ENCODE measurements at regions not wholly inside any gene's neighbourhood (a gene's known extent, or its start where the extent isn't known, plus 50 kb on each side); places are given as distances from the start of the nearest gene placed in this dataset.

- TF ChIP-seq POLR2AphosphoS5 (IDR thresholded peaks at IDR 0.05): no peak
- no peak for TF ChIP-seq CTCF (IDR thresholded peaks at IDR 0.05)
- no peak for TF ChIP-seq POLR2A (IDR thresholded peaks at IDR 0.05)
- Histone ChIP-seq H3K4me3 (no peak overlapping the region), H3K27me3 (no peaks in the 10 kb centered on the region), H3K4me1 (no peaks in the 10 kb centered on the region), H3K27ac (no peak overlapping the region), H3K9me3 (no peaks in the 10 kb centered on the region), H3K36me3 (no peaks in the 10 kb centered on the region)
- DNase-seq (ENCODE audit: low spot score in 2 of 2): no peak
- intact Hi-C loops (cut with DNase I; ENCODE audit: low total_unique reads): no loop called here
These were observed 150.1 kb upstream of the ZNF217 start for GRCh38 chr20:53743607-53744260.

DNA sequence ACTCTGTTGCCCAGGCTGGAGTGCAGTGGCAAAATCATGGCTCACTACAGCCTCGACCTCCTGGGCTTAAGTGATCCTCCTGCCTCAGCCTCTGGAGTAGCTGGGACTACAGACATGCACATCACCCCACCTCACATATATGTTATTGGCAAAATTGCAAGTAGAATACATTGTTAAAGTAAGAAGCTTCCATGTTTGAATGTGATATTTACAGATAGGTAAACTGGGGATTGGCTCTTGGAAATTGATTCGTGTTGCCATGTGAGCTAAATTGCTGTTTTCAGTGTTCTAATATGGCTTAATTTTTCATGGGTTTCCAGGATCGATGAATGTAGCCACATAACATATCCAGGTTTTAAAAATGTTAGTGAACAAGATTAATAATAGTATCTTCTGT is 149.0 kb upstream of the ZNF217 start:
- intact Hi-C loops (cut with DNase I; ENCODE audit: low total_unique reads): no loop called here
- DNase-seq (ENCODE audit: low spot score in 2 of 2): no peak
- no peak overlapping the region for H3K4me3 ChIP-seq
- no peaks in the 10 kb centered on the region for H3K27me3 ChIP-seq
- no peaks in the 10 kb centered on the region for H3K36me3 ChIP-seq
- no peak for TF ChIP-seq POLR2A (IDR thresholded peaks at IDR 0.05)
- TF ChIP-seq POLR2AphosphoS5 (IDR thresholded peaks at IDR 0.05): no peak
- no peak for TF ChIP-seq CTCF (IDR thresholded peaks at IDR 0.05)
- H3K4me1 ChIP-seq: no peaks in the 10 kb centered on the region
- H3K27ac ChIP-seq: no peak overlapping the region
- H3K9me3 ChIP-seq: no peaks in the 10 kb centered on the region

- intact Hi-C loops (cut with DNase I; ENCODE audit: low total_unique reads): no loop called here
- Histone ChIP-seq H3K27me3 (no peaks in the 10 kb centered on the region), H3K4me3 (no peak overlapping the region), H3K36me3 (no peaks in the 10 kb centered on the region), H3K4me1 (no peaks in the 10 kb centered on the region), H3K27ac (no peak overlapping the region), H3K9me3 (no peaks in the 10 kb centered on the region)
- TF ChIP-seq POLR2A (IDR thresholded peaks at IDR 0.05) (no peak), CTCF (IDR thresholded peaks at IDR 0.05) (no peak), POLR2AphosphoS5 (IDR thresholded peaks at IDR 0.05) (no peak)
- no peak for DNase-seq (ENCODE audit: low spot score in 2 of 2)
These were observed 148.0 kb upstream of the ZNF217 start for GRCh38 chr20:53741726-53742028.

GRCh38 chr20:53739799-53740785 is 146.5 kb upstream of the ZNF217 start:
- intact Hi-C loops (cut with DNase I; ENCODE audit: low total_unique reads): no loop called here
- H3K4me3 ChIP-seq: peak overlapping the region in 1 of 3 donors; percentile 12
- H3K4me1 ChIP-seq: peaks cover 0 to 8% of the 10 kb centered on the region in 2 donors
- peak overlapping the region; percentile 53 to 85 for H3K27ac ChIP-seq
- H3K9me3 ChIP-seq: no peaks in the 10 kb centered on the region
- no peaks in the 10 kb centered on the region for H3K27me3 ChIP-seq
- no peaks in the 10 kb centered on the region for H3K36me3 ChIP-seq
- DNase-seq (ENCODE audit: low spot score in 2 of 2): no peak
- no peak for TF ChIP-seq CTCF (IDR thresholded peaks at IDR 0.05)
- no peak for TF ChIP-seq POLR2AphosphoS5 (IDR thresholded peaks at IDR 0.05)
- no peak for TF ChIP-seq POLR2A (IDR thresholded peaks at IDR 0.05)

Data from breast epithelium (tissue), 4 donors.